GM12878 (cell line): ENCODE measurements at regions not wholly inside any gene's neighbourhood (a gene's known extent, or its start where the extent isn't known, plus 50 kb on each side); places are given as distances from the start of the nearest gene placed in this dataset.

Experiments
- BCL11A ChIP-seq: IDR thresholded peaks from 2 replicates; pipeline ENCODE4 v1.6.1; 2011; ENCODE audit warnings: low read depth, low read length
- BRCA1 ChIP-seq: IDR thresholded peaks from 2 replicates; pipeline ENCODE4 v1.6.1; 2011; ENCODE audit warnings: low read depth, low read length, improper control_type of control experiment
- EED ChIP-seq: sonication (generic); IDR thresholded peaks from 2 replicates; pipeline ENCODE4 v1.6.1; 2016; ENCODE audit warnings: antibody characterized with exemption, low read depth
- ETV6 ChIP-seq, 2 experiments: fragments of 450-650 bp in 1 of 2; IDR thresholded peaks in 1 of 2; conservative IDR thresholded peaks in 1 of 2; 2 replicates each; pipeline ENCODE4 v1.6.1; 2014; ENCODE audit warnings: antibody characterized with exemption in 1 of 2, borderline replicate concordance in 1 of 2, low read depth in 1 of 2, mild to moderate bottlenecking in 1 of 2, moderate library complexity in 1 of 2
- FOS ChIP-seq: IDR thresholded peaks from 3 replicates; pipeline ENCODE4 v1.6.1; 2011; ENCODE audit warnings: borderline replicate concordance; ENCODE audit not compliant: insufficient read length; ENCODE audit errors: extremely low read depth
- HDAC6 ChIP-seq: fragments of 200-600 bp; sonication (generic); IDR thresholded peaks from one replicate; pipeline ENCODE4 v1.8.0; 2017; ENCODE audit warnings: antibody characterized with exemption; ENCODE audit not compliant: unreplicated experiment
- LARP7 ChIP-seq: fragments of 450-650 bp; IDR thresholded peaks from 2 replicates; pipeline ENCODE4 v1.6.1; 2017; ENCODE audit warnings: mild to moderate bottlenecking
- RAD21 ChIP-seq: IDR thresholded peaks from 2 replicates; pipeline ENCODE4 v1.6.1; 2011; ENCODE audit warnings: mild to moderate bottlenecking, low read depth, low read length, moderate library complexity; ENCODE audit not compliant: insufficient read depth
- RCOR1 ChIP-seq: conservative IDR thresholded peaks from 2 replicates; pipeline ENCODE4 v1.6.1; 2012; ENCODE audit warnings: low read depth, low read length, improper control_type of control experiment
- SIN3A ChIP-seq: IDR thresholded peaks from 2 replicates; pipeline ENCODE4 v1.6.1; 2012; ENCODE audit warnings: low read depth, low read length, improper control_type of control experiment
- SMAD1 ChIP-seq: fragments of 450-650 bp; IDR thresholded peaks from 2 replicates; pipeline ENCODE4 v1.6.1; 2018; ENCODE audit warnings: mild to moderate bottlenecking, low read depth; ENCODE audit not compliant: partially characterized antibody
- SMARCA5 ChIP-seq: fragments of 450-650 bp; IDR thresholded peaks from 2 replicates; pipeline ENCODE4 v1.6.1; 2017; ENCODE audit warnings: mild to moderate bottlenecking
- SP1 ChIP-seq: IDR thresholded peaks from one replicate; pipeline ENCODE4 v1.6.1; 2011; ENCODE audit warnings: low read depth, low read length
- TCF12 ChIP-seq: IDR thresholded peaks from 2 replicates; pipeline ENCODE4 v1.6.1; 2011; ENCODE audit warnings: low read depth, mild to moderate bottlenecking, low read length
- ZNF274 ChIP-seq: IDR thresholded peaks from one replicate; pipeline ENCODE4 v1.8.0; 2011; ENCODE audit not compliant: insufficient read length, insufficient read depth
- ZZZ3 ChIP-seq: IDR thresholded peaks from 2 replicates; pipeline ENCODE4 v1.6.1; 2011; ENCODE audit warnings: low read depth; ENCODE audit not compliant: control insufficient read depth, insufficient read length
- TF ChIP-seq, protein P1 (sequence below): fragments of 450-650 bp; IDR thresholded peaks from 2 replicates; pipeline ENCODE4 v1.6.1; 2016; ENCODE audit warnings: mild to moderate bottlenecking, moderate library complexity, borderline replicate concordance
- TF ChIP-seq, protein P2 (sequence below): IDR thresholded peaks from 2 replicates; pipeline ENCODE4 v1.6.1; 2012; ENCODE audit warnings: low read depth, low read length, improper control_type of control experiment
- TF ChIP-seq, protein P3 (sequence below): fragments of 150-350 bp; IDR thresholded peaks from 2 replicates; pipeline ENCODE4 v1.6.1; 2014; ENCODE audit warnings: mild to moderate bottlenecking, low read depth, low read length

DNA sequence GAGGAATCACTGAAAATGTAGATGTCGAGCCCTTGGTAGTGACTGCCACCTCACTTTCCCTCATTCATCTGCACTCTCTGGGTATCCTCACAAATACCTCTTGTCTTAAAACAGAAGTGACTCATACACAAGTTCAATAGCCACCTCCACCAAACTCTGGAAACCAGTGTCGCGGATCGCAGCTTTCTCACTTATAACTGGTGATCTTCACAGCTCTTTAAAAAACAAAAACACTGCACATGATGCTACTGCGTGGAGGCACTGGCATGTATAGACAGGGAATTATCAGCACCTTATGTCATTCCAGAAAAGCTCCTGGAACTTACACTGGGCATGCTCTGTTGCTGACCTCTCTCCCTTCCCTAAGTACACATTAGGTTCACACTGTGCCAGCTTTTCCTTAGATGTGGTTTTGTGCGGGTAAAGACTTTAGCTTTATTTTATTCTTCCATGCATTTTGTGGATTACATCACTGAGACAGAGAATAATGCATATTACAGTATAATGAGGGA, 425.5 kb upstream of the CADM1 start (continued):
- TF ChIP-seq, protein P1, sequence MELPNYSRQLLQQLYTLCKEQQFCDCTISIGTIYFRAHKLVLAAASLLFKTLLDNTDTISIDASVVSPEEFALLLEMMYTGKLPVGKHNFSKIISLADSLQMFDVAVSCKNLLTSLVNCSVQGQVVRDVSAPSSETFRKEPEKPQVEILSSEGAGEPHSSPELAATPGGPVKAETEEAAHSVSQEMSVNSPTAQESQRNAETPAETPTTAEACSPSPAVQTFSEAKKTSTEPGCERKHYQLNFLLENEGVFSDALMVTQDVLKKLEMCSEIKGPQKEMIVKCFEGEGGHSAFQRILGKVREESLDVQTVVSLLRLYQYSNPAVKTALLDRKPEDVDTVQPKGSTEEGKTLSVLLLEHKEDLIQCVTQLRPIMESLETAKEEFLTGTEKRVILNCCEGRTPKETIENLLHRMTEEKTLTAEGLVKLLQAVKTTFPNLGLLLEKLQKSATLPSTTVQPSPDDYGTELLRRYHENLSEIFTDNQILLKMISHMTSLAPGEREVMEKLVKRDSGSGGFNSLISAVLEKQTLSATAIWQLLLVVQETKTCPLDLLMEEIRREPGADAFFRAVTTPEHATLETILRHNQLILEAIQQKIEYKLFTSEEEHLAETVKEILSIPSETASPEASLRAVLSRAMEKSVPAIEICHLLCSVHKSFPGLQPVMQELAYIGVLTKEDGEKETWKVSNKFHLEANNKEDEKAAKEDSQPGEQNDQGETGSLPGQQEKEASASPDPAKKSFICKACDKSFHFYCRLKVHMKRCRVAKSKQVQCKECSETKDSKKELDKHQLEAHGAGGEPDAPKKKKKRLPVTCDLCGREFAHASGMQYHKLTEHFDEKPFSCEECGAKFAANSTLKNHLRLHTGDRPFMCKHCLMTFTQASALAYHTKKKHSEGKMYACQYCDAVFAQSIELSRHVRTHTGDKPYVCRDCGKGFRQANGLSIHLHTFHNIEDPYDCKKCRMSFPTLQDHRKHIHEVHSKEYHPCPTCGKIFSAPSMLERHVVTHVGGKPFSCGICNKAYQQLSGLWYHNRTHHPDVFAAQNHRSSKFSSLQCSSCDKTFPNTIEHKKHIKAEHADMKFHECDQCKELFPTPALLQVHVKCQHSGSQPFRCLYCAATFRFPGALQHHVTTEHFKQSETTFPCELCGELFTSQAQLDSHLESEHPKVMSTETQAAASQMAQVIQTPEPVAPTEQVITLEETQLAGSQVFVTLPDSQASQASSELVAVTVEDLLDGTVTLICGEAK = no peak
- TF ChIP-seq, protein P2, sequence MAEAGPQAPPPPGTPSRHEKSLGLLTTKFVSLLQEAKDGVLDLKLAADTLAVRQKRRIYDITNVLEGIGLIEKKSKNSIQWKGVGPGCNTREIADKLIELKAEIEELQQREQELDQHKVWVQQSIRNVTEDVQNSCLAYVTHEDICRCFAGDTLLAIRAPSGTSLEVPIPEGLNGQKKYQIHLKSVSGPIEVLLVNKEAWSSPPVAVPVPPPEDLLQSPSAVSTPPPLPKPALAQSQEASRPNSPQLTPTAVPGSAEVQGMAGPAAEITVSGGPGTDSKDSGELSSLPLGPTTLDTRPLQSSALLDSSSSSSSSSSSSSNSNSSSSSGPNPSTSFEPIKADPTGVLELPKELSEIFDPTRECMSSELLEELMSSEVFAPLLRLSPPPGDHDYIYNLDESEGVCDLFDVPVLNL = no peak
- TF ChIP-seq FOS (no peak), SMAD1 (no peak), SMARCA5 (peak; percentile 46; the same call in 1 of the 2 replicates), TCF12 (no peak), LARP7 (no peak), ETV6 (conservative IDR thresholded peaks at IDR 0.05 in 1 of 2, IDR thresholded peaks at IDR 0.05 in 1 of 2; ENCODE audit: borderline replicate concordance in 1 of 2, low read depth in 1 of 2) (no peak; a peak in 1 of 4 replicates), SP1 (peak; percentile 17), SIN3A (no peak), BRCA1 (no peak), EED (peak; percentile 74), RAD21 (no peak; the same call in 1 of the 2 replicates), BCL11A (peak; percentile 75), ZZZ3 (no peak), HDAC6 (no peak), RCOR1 (no peak), ZNF274 (no peak)
- TF ChIP-seq, protein P3, sequence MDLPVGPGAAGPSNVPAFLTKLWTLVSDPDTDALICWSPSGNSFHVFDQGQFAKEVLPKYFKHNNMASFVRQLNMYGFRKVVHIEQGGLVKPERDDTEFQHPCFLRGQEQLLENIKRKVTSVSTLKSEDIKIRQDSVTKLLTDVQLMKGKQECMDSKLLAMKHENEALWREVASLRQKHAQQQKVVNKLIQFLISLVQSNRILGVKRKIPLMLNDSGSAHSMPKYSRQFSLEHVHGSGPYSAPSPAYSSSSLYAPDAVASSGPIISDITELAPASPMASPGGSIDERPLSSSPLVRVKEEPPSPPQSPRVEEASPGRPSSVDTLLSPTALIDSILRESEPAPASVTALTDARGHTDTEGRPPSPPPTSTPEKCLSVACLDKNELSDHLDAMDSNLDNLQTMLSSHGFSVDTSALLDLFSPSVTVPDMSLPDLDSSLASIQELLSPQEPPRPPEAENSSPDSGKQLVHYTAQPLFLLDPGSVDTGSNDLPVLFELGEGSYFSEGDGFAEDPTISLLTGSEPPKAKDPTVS = no peak
